ENCODE measurements at regions not wholly inside any gene's neighbourhood (a gene's known extent, or its start where the extent isn't known, plus 50 kb on each side); places are given as distances from the start of the nearest gene placed in this dataset.

GRCh38 chr2:228432116-228432515 is 250.6 kb upstream of the SPHKAP start:
- TF ChIP-seq POLR2A (IDR thresholded peaks at IDR 0.05), result no peak
- TF ChIP-seq CTCF (IDR thresholded peaks at IDR 0.05), result no peak
- no peak for TF ChIP-seq EP300 (IDR thresholded peaks at IDR 0.05)
- TF ChIP-seq POLR2AphosphoS5 (IDR thresholded peaks at IDR 0.05), result no peak

All from stomach (tissue), 4 donors.